KMS-11 (cell line): ENCODE measurements at regions not wholly inside any gene's neighbourhood (a gene's known extent, or its start where the extent isn't known, plus 50 kb on each side); places are given as distances from the start of the nearest gene placed in this dataset.

Source experiments
- H2AFZ ChIP-seq: fragments of 200-600 bp; sonication (generic); 2 replicates; pipeline ENCODE4 v1.6.1; 2016; ENCODE audit warnings: antibody characterized with exemption, mixed run types, low read depth
- H3K27ac ChIP-seq: fragments of 200-600 bp; sonication (generic); 2 replicates; pipeline ENCODE4 v1.6.1; 2016; ENCODE audit warnings: mild to moderate bottlenecking, mixed run types
- H3K27me3 ChIP-seq: fragments of 200-600 bp; sonication (generic); 2 replicates; pipeline ENCODE4 v1.6.1; 2017; ENCODE audit warnings: mild to moderate bottlenecking, low read depth, mixed run types, moderate library complexity; ENCODE audit not compliant: insufficient read depth
- H3K36me3 ChIP-seq: fragments of 200-600 bp; sonication (generic); 2 replicates; pipeline ENCODE4 v1.6.1; 2017; ENCODE audit warnings: mild to moderate bottlenecking, mixed run types; ENCODE audit not compliant: insufficient read depth
- H3K4me1 ChIP-seq: fragments of 200-600 bp; sonication (generic); 2 replicates; pipeline ENCODE4 v1.6.1; 2016; ENCODE audit warnings: mild to moderate bottlenecking, low read depth, mixed run types; ENCODE audit not compliant: poor library complexity, severe bottlenecking
- H3K4me2 ChIP-seq: fragments of 200-600 bp; sonication (generic); 2 replicates; pipeline ENCODE4 v1.7.0; 2016; ENCODE audit warnings: mild to moderate bottlenecking, mixed run types
- H3K4me3 ChIP-seq: fragments of 200-600 bp; sonication (generic); IDR thresholded peaks from 2 replicates; pipeline ENCODE4 v1.6.1; 2017; ENCODE audit warnings: low read depth, low read length, mixed read lengths; ENCODE audit not compliant: insufficient read depth
- H3K79me2 ChIP-seq: fragments of 200-600 bp; sonication (generic); 2 replicates; pipeline ENCODE4 v1.6.1; 2016; ENCODE audit warnings: low read depth, mixed run types; ENCODE audit not compliant: insufficient read depth
- H3K9ac ChIP-seq: fragments of 200-600 bp; sonication (generic); 2 replicates; pipeline ENCODE4 v1.6.1; 2016; ENCODE audit warnings: mild to moderate bottlenecking, mixed run types
- H4K20me1 ChIP-seq: fragments of 200-600 bp; sonication (generic); 2 replicates; pipeline ENCODE4 v1.6.1; 2016; ENCODE audit warnings: mild to moderate bottlenecking, mixed run types; ENCODE audit not compliant: insufficient read depth
- TF ChIP-seq, protein P1 (sequence below): fragments of 200-600 bp; sonication (generic); conservative IDR thresholded peaks from 2 replicates; pipeline ENCODE4 v1.6.1; 2017; ENCODE audit warnings: low read depth, mild to moderate bottlenecking, antibody characterized with exemption, low read length, moderate library complexity, mixed read lengths

DNA sequence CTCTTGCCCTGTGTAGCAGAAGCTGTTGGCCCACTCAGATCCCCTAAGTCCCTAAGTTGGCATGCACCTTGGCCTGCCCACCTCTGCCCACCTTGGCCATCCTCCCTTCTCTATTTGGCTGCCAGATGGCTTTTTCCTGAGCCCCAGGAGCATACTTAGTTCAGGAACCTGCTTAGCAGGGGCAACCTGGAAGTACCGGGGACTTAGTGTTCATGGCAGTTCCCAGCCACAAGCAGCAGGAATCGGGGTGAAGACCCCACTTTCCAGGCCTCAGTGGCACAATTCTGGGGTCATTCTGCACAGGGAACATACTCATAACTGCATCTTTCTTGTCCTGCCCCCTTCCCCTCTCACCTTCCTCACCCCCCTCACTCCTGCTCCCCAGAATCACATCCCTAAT, 158.0 kb upstream of the PMEPA1 start:
- Histone ChIP-seq H2AFZ (no peak overlapping the region), H3K36me3 (no peaks in the 10 kb centered on the region), H4K20me1 (no peaks in the 10 kb centered on the region), H3K9ac (no peak overlapping the region), H3K4me3 (no peak overlapping the region), H3K79me2 (no peaks in the 10 kb centered on the region), H3K4me2 (no peak overlapping the region), H3K27ac (no peak overlapping the region), H3K4me1 (no peaks in the 10 kb centered on the region), H3K27me3 (no peaks in the 10 kb centered on the region; the same call in 1 of the 2 replicates)
- TF ChIP-seq, protein P1, sequence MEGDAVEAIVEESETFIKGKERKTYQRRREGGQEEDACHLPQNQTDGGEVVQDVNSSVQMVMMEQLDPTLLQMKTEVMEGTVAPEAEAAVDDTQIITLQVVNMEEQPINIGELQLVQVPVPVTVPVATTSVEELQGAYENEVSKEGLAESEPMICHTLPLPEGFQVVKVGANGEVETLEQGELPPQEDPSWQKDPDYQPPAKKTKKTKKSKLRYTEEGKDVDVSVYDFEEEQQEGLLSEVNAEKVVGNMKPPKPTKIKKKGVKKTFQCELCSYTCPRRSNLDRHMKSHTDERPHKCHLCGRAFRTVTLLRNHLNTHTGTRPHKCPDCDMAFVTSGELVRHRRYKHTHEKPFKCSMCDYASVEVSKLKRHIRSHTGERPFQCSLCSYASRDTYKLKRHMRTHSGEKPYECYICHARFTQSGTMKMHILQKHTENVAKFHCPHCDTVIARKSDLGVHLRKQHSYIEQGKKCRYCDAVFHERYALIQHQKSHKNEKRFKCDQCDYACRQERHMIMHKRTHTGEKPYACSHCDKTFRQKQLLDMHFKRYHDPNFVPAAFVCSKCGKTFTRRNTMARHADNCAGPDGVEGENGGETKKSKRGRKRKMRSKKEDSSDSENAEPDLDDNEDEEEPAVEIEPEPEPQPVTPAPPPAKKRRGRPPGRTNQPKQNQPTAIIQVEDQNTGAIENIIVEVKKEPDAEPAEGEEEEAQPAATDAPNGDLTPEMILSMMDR = no peak

- Histone ChIP-seq H3K27me3 (no peaks in the 10 kb centered on the region; the same call in 1 of the 2 replicates), H3K79me2 (no peaks in the 10 kb centered on the region), H3K27ac (no peak overlapping the region), H3K36me3 (no peaks in the 10 kb centered on the region), H3K4me2 (no peak overlapping the region), H3K9ac (no peak overlapping the region), H2AFZ (no peak overlapping the region), H3K4me3 (no peak overlapping the region), H3K4me1 (no peaks in the 10 kb centered on the region), H4K20me1 (no peaks in the 10 kb centered on the region)
- TF ChIP-seq, protein P1 = no peak
These were observed 157.5 kb upstream of the PMEPA1 start for GRCh38 chr20:57867181-57867803.

- Histone ChIP-seq H3K4me1 (no peaks in the 10 kb centered on the region), H3K27ac (no peak overlapping the region), H3K9ac (no peak overlapping the region), H3K79me2 (no peaks in the 10 kb centered on the region), H2AFZ (no peak overlapping the region), H3K27me3 (no peaks in the 10 kb centered on the region; the same call in 1 of the 2 replicates), H3K4me2 (no peak overlapping the region), H3K4me3 (no peak overlapping the region), H4K20me1 (no peaks in the 10 kb centered on the region), H3K36me3 (no peaks in the 10 kb centered on the region)
- TF ChIP-seq, protein P1 = no peak
These were observed 156.7 kb upstream of the PMEPA1 start for GRCh38 chr20:57866250-57867106.

DNA sequence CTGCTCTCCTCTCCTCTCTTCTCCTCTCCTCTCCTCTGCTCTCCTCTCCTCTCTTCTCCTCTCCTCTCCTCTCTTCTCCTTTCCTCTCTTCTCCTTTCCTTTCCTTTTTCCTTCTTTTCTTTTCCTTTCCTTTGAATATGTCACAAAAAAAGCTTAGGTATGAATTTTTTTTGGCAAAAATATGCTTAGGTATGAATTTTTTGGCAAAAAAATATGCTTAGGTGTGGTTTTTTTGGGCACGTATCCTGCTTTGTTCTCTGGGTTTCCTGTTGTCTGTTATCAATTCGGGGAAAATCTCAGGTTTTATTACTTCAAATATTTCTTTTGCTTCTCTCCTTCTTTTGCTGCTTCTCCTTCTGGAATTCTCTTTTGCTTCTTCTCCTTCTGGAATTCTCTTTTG, 155.5 kb upstream of the PMEPA1 start:
- H3K79me2 ChIP-seq = no peaks in the 10 kb centered on the region
- H4K20me1 ChIP-seq = no peaks in the 10 kb centered on the region
- H3K4me3 ChIP-seq = no peak overlapping the region
- no peak overlapping the region for H3K9ac ChIP-seq
- H3K4me2 ChIP-seq = no peak overlapping the region
- TF ChIP-seq, protein P1 = no peak
- no peaks in the 10 kb centered on the region for H3K36me3 ChIP-seq
- H3K4me1 ChIP-seq = no peaks in the 10 kb centered on the region
- no peaks in the 10 kb centered on the region; the same call in 1 of the 2 replicates for H3K27me3 ChIP-seq
- H2AFZ ChIP-seq = no peak overlapping the region
- no peak overlapping the region for H3K27ac ChIP-seq
